Colonic mucosa (tissue), 4 donors: ENCODE measurements at regions not wholly inside any gene's neighbourhood (a gene's known extent, or its start where the extent isn't known, plus 50 kb on each side); places are given as distances from the start of the nearest gene placed in this dataset.

Source experiments
- DNase-seq: peaks from one replicate; pipeline ENCODE4 v3.0.0-alpha.2; 2020
- H3K27ac ChIP-seq: fragments of 200-600 bp; one replicate; pipeline ENCODE4 v1.8.0; 2021
- H3K27me3 ChIP-seq: fragments of 200-600 bp; one replicate; pipeline ENCODE4 v1.8.0; 2021
- H3K36me3 ChIP-seq: fragments of 200-600 bp; one replicate; pipeline ENCODE4 v1.8.0; 2021
- H3K4me1 ChIP-seq: fragments of 200-600 bp; one replicate; pipeline ENCODE4 v1.8.0; 2021; ENCODE audit warnings: mild to moderate bottlenecking
- H3K4me3 ChIP-seq: fragments of 200-600 bp; one replicate; pipeline ENCODE4 v1.8.0; 2021
- H3K9ac ChIP-seq, 2 donors: one replicate each; pipeline ENCODE4 v1.7.0; 2013; ENCODE audit warnings: control low read depth in 2 of 2, low read depth in 2 of 2, low read length in 2 of 2
- H3K9me3 ChIP-seq: fragments of 200-600 bp; one replicate; pipeline ENCODE4 v1.8.0; 2021
- CTCF ChIP-seq: fragments of 200-600 bp; IDR thresholded peaks from one replicate; pipeline ENCODE4 v1.8.0; 2022; ENCODE audit warnings: antibody characterized with exemption, mild to moderate bottlenecking
- intact Hi-C: fragments of 100-400 bp; cut with DNase I; formaldehyde crosslinking; loops from one replicate; pipeline ENCODE4 v1.14.1; 2022
- donor health status: healthy.
- donor health status: DM: no; HTN: no; CAD: no.
- donor health status: DM: no; HTN: no; CAD: no.

GRCh38 chrX:39012621-39013111 lies 211.4 kb downstream of the MID1IP1 start:
- TF ChIP-seq CTCF, result no peak
- H3K27me3 ChIP-seq, result no peaks in the 10 kb centered on the region
- no peaks in the 10 kb centered on the region for H3K36me3 ChIP-seq
- DNase-seq, result no peak
- intact Hi-C loops, result no loop called here
- no peaks in the 10 kb centered on the region for H3K4me1 ChIP-seq
- H3K4me3 ChIP-seq, result no peak overlapping the region
- H3K27ac ChIP-seq, result peak overlapping the region; percentile 47
- no peaks in the 10 kb centered on the region for H3K9me3 ChIP-seq
- H3K9ac ChIP-seq, result no peak overlapping the region

GRCh38 chrX:39016556-39016955 lies 215.3 kb downstream of the MID1IP1 start:
- Histone ChIP-seq H3K4me3 (no peak overlapping the region), H3K27me3 (no peaks in the 10 kb centered on the region), H3K9me3 (no peaks in the 10 kb centered on the region), H3K9ac (no peak overlapping the region), H3K27ac (no peak overlapping the region), H3K36me3 (no peaks in the 10 kb centered on the region), H3K4me1 (no peaks in the 10 kb centered on the region)
- intact Hi-C loops, result no loop called here
- DNase-seq, result no peak
- TF ChIP-seq CTCF, result no peak

- TF ChIP-seq CTCF, result no peak
- no peaks in the 10 kb centered on the region for H3K36me3 ChIP-seq
- H3K27me3 ChIP-seq, result no peaks in the 10 kb centered on the region
- intact Hi-C loops, result no loop called here
- H3K4me1 ChIP-seq, result no peaks in the 10 kb centered on the region
- no peak overlapping the region for H3K27ac ChIP-seq
- H3K9me3 ChIP-seq, result no peaks in the 10 kb centered on the region
- no peak overlapping the region for H3K9ac ChIP-seq
- DNase-seq, result no peak
- no peak overlapping the region for H3K4me3 ChIP-seq
These were observed 215.8 kb downstream of the MID1IP1 start for GRCh38 chrX:39017077-39017476.

GRCh38 chrX:39017716-39018115 lies 216.5 kb downstream of the MID1IP1 start:
- no peaks in the 10 kb centered on the region for H3K4me1 ChIP-seq
- H3K27ac ChIP-seq, result no peak overlapping the region
- no peaks in the 10 kb centered on the region for H3K9me3 ChIP-seq
- DNase-seq, result no peak
- H3K4me3 ChIP-seq, result no peak overlapping the region
- no peaks in the 10 kb centered on the region for H3K36me3 ChIP-seq
- intact Hi-C loops, result no loop called here
- H3K27me3 ChIP-seq, result no peaks in the 10 kb centered on the region
- H3K9ac ChIP-seq, result no peak overlapping the region
- TF ChIP-seq CTCF, result no peak

GRCh38 chrX:39018541-39018940 lies 217.3 kb downstream of the MID1IP1 start:
- intact Hi-C loops, result no loop called here
- no peaks in the 10 kb centered on the region for H3K9me3 ChIP-seq
- DNase-seq, result no peak
- no peak overlapping the region for H3K4me3 ChIP-seq
- H3K36me3 ChIP-seq, result no peaks in the 10 kb centered on the region
- H3K27ac ChIP-seq, result no peak overlapping the region
- no peak overlapping the region for H3K9ac ChIP-seq
- H3K4me1 ChIP-seq, result no peaks in the 10 kb centered on the region
- no peaks in the 10 kb centered on the region for H3K27me3 ChIP-seq
- no peak for TF ChIP-seq CTCF

- intact Hi-C loops, result no loop called here
- no peak for TF ChIP-seq CTCF
- no peak for DNase-seq
- no peaks in the 10 kb centered on the region for H3K36me3 ChIP-seq
- H3K27ac ChIP-seq, result no peak overlapping the region
- no peak overlapping the region for H3K4me3 ChIP-seq
- no peaks in the 10 kb centered on the region for H3K4me1 ChIP-seq
- H3K9me3 ChIP-seq, result no peaks in the 10 kb centered on the region
- no peak overlapping the region for H3K9ac ChIP-seq
- no peaks in the 10 kb centered on the region for H3K27me3 ChIP-seq
These were observed 217.8 kb downstream of the MID1IP1 start for GRCh38 chrX:39019056-39019455.
